CD14-positive monocyte (primary cell): ENCODE measurements at regions not wholly inside any gene's neighbourhood (a gene's known extent, or its start where the extent isn't known, plus 50 kb on each side); places are given as distances from the start of the nearest gene placed in this dataset.

Experiments
- DNase-seq, 3 donors: peaks; one replicate each; pipeline ENCODE4 v3.0.0-alpha.2; 2011 to 2022
- H2AFZ ChIP-seq: 2 replicates; pipeline ENCODE4 v1.6.0; 2012; ENCODE audit warnings: mild to moderate bottlenecking, low read depth, low read length, inconsistent platforms; ENCODE audit not compliant: insufficient read depth, poor library complexity, severe bottlenecking
- H3K27ac ChIP-seq, 2 donors: 1 replicate in 1 of 2; 2 replicates in 1 of 2; pipeline ENCODE4 v1.5.1; 2012 to 2013; ENCODE audit warnings: low read length in 2 of 2, control low read depth in 1 of 2, inconsistent platforms in 1 of 2, low read depth in 1 of 2, mild to moderate bottlenecking in 1 of 2
- H3K27me3 ChIP-seq, 2 donors: one replicate each; pipeline versions ENCODE4 v1.6.0 to v1.6.1; 2011 to 2013; ENCODE audit warnings: low read length in 2 of 2; ENCODE audit not compliant: control insufficient read depth in 2 of 2, insufficient read depth in 2 of 2
- H3K36me3 ChIP-seq, 2 donors: replicated peaks in 1 of 2; 1 replicate in 1 of 2; 2 replicates in 1 of 2; pipeline versions ENCODE4 v1.5.1 to v1.6.1; 2012 to 2013; ENCODE audit warnings: low read length in 2 of 2, control low read depth in 1 of 2, inconsistent platforms in 1 of 2, mild to moderate bottlenecking in 1 of 2; ENCODE audit not compliant: insufficient read depth in 2 of 2, control insufficient read depth in 1 of 2
- H3K4me1 ChIP-seq, 2 donors: 1 replicate in 1 of 2; 2 replicates in 1 of 2; pipeline versions ENCODE4 v1.5.1 to v1.6.1; 2012 to 2013; ENCODE audit warnings: low read length in 2 of 2, control low read depth in 1 of 2, inconsistent platforms in 1 of 2, mild to moderate bottlenecking in 1 of 2, moderate library complexity in 1 of 2; ENCODE audit not compliant: insufficient read depth in 2 of 2, control insufficient read depth in 1 of 2
- H3K4me2 ChIP-seq: replicated peaks from 2 replicates; pipeline ENCODE3; 2012; ENCODE audit warnings: low read length, moderate library complexity, mild to moderate bottlenecking; ENCODE audit not compliant: poor library complexity, severe bottlenecking; ENCODE audit errors: extremely low read depth
- H3K4me3 ChIP-seq, 3 experiments: fragments of 200-600 bp in 1 of 3; sonication (generic) in 1 of 3; replicated peaks in 1 of 3; 1 replicate in 2 of 3; 2 replicates in 1 of 3; pipeline ENCODE4 v1.5.1; 2011 to 2013; ENCODE audit warnings: low read length in 3 of 3, mild to moderate bottlenecking in 3 of 3, control low read depth in 2 of 3, low read depth in 2 of 3, inconsistent platforms in 1 of 3, moderate library complexity in 1 of 3
- H3K79me2 ChIP-seq: 2 replicates; pipeline ENCODE4 v1.6.0; 2012; ENCODE audit warnings: mild to moderate bottlenecking, control low read depth, inconsistent platforms, low read length, moderate library complexity; ENCODE audit not compliant: insufficient read depth
- H3K9ac ChIP-seq: 2 replicates; pipeline ENCODE4 v1.6.0; 2017; ENCODE audit warnings: low read length, mild to moderate bottlenecking; ENCODE audit not compliant: insufficient read depth, poor library complexity, severe bottlenecking
- H3K9me3 ChIP-seq, 2 donors: replicated peaks in 1 of 2; 1 replicate in 1 of 2; 2 replicates in 1 of 2; pipeline versions ENCODE4 v1.5.1 to v1.6.1; 2012 to 2013; ENCODE audit warnings: low read length in 2 of 2, control low read depth in 1 of 2; ENCODE audit not compliant: control insufficient read depth in 1 of 2, insufficient read depth in 1 of 2
- H4K20me1 ChIP-seq: 2 replicates; pipeline ENCODE4 v1.6.0; 2012; ENCODE audit warnings: mild to moderate bottlenecking, low read length, control low read depth, moderate library complexity; ENCODE audit not compliant: insufficient read depth
- H3K27ac Mint-ChIP-seq, 7 donors: one replicate each; pipeline ENCODE4 v1.8.0; 2020; ENCODE audit warnings: mild to moderate bottlenecking in 7 of 7, mixed read lengths in 7 of 7, moderate library complexity in 6 of 7, inconsistent platforms in 2 of 7
- H3K27me3 Mint-ChIP-seq, 3 donors: one replicate each; pipeline ENCODE4 v1.8.0; 2021 to 2022; ENCODE audit warnings: low read depth in 3 of 3, mild to moderate bottlenecking in 3 of 3, mixed read lengths in 3 of 3, moderate library complexity in 3 of 3, inconsistent platforms in 1 of 3
- H3K36me3 Mint-ChIP-seq, 2 donors: one replicate each; pipeline ENCODE4 v1.8.0; 2020; ENCODE audit warnings: mixed read lengths in 2 of 2, inconsistent platforms in 1 of 2, mild to moderate bottlenecking in 1 of 2
- H3K4me1 Mint-ChIP-seq: one replicate; pipeline ENCODE4 v1.8.0; 2020; ENCODE audit warnings: mild to moderate bottlenecking, mixed read lengths
- H3K4me3 Mint-ChIP-seq, 2 donors: one replicate each; pipeline ENCODE4 v1.8.0; 2020; ENCODE audit warnings: mild to moderate bottlenecking in 2 of 2, mixed read lengths in 2 of 2, moderate library complexity in 1 of 2
- H3K9me3 Mint-ChIP-seq, 7 donors: one replicate each; pipeline ENCODE4 v1.8.0; 2020 to 2022; ENCODE audit warnings: mixed read lengths in 7 of 7, mild to moderate bottlenecking in 6 of 7, moderate library complexity in 6 of 7, inconsistent platforms in 2 of 7
- WGBS: methylation state at CpG from one replicate; pipeline ENCODE4 v1.1.5; 2013; ENCODE audit warnings: missing lambda C conversion rate; ENCODE audit not compliant: insufficient coverage; 5-methylcytosine and 5-hydroxymethylcytosine counted together
- intact Hi-C, 2 donors: fragments of 100-400 bp; cut with micrococcal nuclease; formaldehyde crosslinking; loops; one replicate each; pipeline versions ENCODE4 v1.15.0 to v1.15.1; 2023
- TF ChIP-seq, protein P1 (sequence below): fragments of 200-600 bp; IDR thresholded peaks from one replicate; pipeline ENCODE4 v1.8.0; 2022; ENCODE audit warnings: antibody characterized with exemption, mild to moderate bottlenecking

DNA sequence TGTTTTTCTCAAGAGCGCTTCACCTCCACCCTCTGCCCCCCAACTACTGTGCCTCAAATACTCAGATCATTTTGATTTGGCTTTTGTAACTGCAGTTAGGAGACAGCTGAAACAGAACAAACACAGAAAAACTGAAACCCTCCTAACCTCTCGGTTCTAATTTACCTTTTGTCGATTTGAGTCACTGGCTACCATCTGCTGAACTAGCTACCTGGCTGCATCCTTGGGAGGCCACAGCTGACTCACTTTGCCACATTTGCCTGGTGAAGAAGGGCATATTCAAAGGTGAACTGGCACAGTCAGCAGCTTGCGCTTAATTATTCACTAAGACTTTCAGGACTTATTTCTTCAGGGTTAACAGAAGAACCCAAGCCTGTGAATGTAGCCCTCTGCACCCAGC is 117.7 kb downstream of the FOXB1 start:
- whole genome bisulfite sequencing = 96% methylated on average over 3 of the region's 4 CpGs
- no peak overlapping the region for H3K4me3 Mint-ChIP-seq
- H3K9me3 Mint-ChIP-seq = no peaks in the 10 kb centered on the region
- intact Hi-C loops = no loop called here
- Histone ChIP-seq H3K4me2 (no peak overlapping the region), H4K20me1 (no peaks in the 10 kb centered on the region), H3K4me3 (no peak overlapping the region), H3K9me3 (no peaks in the 10 kb centered on the region), H3K4me1 (peaks cover 0 to 2% of the 10 kb centered on the region in 2 donors), H3K27ac (no peak overlapping the region), H3K36me3 (no peaks in the 10 kb centered on the region), H3K79me2 (no peaks in the 10 kb centered on the region), H3K9ac (no peak overlapping the region), H3K27me3 (no peaks in the 10 kb centered on the region), H2AFZ (no peak overlapping the region)
- peaks cover 2% of the 10 kb centered on the region for H3K4me1 Mint-ChIP-seq
- no peaks in the 10 kb centered on the region for H3K36me3 Mint-ChIP-seq
- TF ChIP-seq, protein P1, sequence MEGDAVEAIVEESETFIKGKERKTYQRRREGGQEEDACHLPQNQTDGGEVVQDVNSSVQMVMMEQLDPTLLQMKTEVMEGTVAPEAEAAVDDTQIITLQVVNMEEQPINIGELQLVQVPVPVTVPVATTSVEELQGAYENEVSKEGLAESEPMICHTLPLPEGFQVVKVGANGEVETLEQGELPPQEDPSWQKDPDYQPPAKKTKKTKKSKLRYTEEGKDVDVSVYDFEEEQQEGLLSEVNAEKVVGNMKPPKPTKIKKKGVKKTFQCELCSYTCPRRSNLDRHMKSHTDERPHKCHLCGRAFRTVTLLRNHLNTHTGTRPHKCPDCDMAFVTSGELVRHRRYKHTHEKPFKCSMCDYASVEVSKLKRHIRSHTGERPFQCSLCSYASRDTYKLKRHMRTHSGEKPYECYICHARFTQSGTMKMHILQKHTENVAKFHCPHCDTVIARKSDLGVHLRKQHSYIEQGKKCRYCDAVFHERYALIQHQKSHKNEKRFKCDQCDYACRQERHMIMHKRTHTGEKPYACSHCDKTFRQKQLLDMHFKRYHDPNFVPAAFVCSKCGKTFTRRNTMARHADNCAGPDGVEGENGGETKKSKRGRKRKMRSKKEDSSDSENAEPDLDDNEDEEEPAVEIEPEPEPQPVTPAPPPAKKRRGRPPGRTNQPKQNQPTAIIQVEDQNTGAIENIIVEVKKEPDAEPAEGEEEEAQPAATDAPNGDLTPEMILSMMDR = no peak
- peaks cover 3 to 6% (median 6%) of the 10 kb centered on the region in 3 donors for H3K27me3 Mint-ChIP-seq
- DNase-seq = no peak
- H3K27ac Mint-ChIP-seq = no peak overlapping the region

DNA sequence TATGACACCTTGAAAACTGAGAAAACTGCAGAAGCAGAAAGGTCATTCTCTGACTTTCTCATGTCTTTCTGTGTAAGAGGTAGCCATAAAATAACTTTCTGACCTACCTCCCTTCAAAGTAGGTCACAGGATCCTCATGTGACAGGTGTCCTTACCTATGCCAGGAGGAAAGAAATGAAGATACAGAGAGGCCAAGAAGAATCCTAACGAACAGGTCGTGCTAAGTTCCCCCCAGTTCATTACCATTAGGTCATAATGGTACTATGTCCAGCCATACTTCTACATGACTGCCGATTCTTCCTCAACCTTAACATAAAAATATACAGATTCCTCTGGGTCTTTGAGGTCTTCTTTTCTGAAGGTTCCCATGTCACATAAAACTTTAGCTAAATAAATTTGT is 118.6 kb downstream of the FOXB1 start:
- H3K9ac ChIP-seq = no peak overlapping the region
- H3K4me3 ChIP-seq = no peak overlapping the region
- peaks cover 9% of the 10 kb centered on the region for H3K4me1 Mint-ChIP-seq
- no peak overlapping the region for H2AFZ ChIP-seq
- no peaks in the 10 kb centered on the region for H3K27me3 ChIP-seq
- peaks cover 4 to 9% (median 6%) of the 10 kb centered on the region in 3 donors for H3K27me3 Mint-ChIP-seq
- H3K27ac Mint-ChIP-seq = no peak overlapping the region
- TF ChIP-seq, protein P1 = no peak
- no peaks in the 10 kb centered on the region for H3K79me2 ChIP-seq
- no peaks in the 10 kb centered on the region for H3K36me3 Mint-ChIP-seq
- H4K20me1 ChIP-seq = no peaks in the 10 kb centered on the region
- H3K4me2 ChIP-seq = no peak overlapping the region
- H3K4me3 Mint-ChIP-seq = no peak overlapping the region
- H3K27ac ChIP-seq = no peak overlapping the region
- intact Hi-C loops = no loop called here
- peaks cover 6 to 8% of the 10 kb centered on the region in 2 donors for H3K4me1 ChIP-seq
- no peaks in the 10 kb centered on the region for H3K36me3 ChIP-seq
- WGBS = no CpG with 5 or more reads among the region's 3 CpGs
- H3K9me3 ChIP-seq = no peaks in the 10 kb centered on the region
- H3K9me3 Mint-ChIP-seq = no peaks in the 10 kb centered on the region
- DNase-seq = no peak
